IPS DF 19.7 (cell line): ENCODE measurements at regions not wholly inside any gene's neighbourhood (a gene's known extent, or its start where the extent isn't known, plus 50 kb on each side); places are given as distances from the start of the nearest gene placed in this dataset.

Experiments
- DNase-seq: peaks from one replicate; pipeline ENCODE4 v3.0.0-alpha.2; 2013; ENCODE audit warnings: low read depth, low spot score

GRCh38 chr18:69328086-69328485 is 72.6 kb upstream of the DOK6 start:
- no peak for DNase-seq

GRCh38 chr18:69330385-69331005 is 70.2 kb upstream of the DOK6 start:
- DNase-seq: no peak

- DNase-seq: no peak
These were observed 50.6 kb upstream of the DOK6 start for GRCh38 chr18:69349912-69350597.
